Astrocyte of the spinal cord (primary cell): ENCODE measurements at regions not wholly inside any gene's neighbourhood (a gene's known extent, or its start where the extent isn't known, plus 50 kb on each side); places are given as distances from the start of the nearest gene placed in this dataset.

Experiments
- DNase-seq: peaks from one replicate; pipeline ENCODE4 v3.0.0; 2011; ENCODE audit warnings: low read depth, low spot score
- H3K4me3 ChIP-seq: 2 replicates; pipeline ENCODE4 v1.5.1; 2011; ENCODE audit warnings: low read depth, mild to moderate bottlenecking, low read length, moderate library complexity
- in situ Hi-C: cut with HindIII; loops from 2 replicates; pipeline ENCODE4 v1.10.0; 2017; ENCODE audit warnings: low sequenced_read_pairs
- TF ChIP-seq, protein P1 (sequence below): IDR thresholded peaks from 2 replicates; pipeline ENCODE4 v1.5.1; 2012; ENCODE audit warnings: low read depth, mild to moderate bottlenecking, low read length, inconsistent platforms

DNA sequence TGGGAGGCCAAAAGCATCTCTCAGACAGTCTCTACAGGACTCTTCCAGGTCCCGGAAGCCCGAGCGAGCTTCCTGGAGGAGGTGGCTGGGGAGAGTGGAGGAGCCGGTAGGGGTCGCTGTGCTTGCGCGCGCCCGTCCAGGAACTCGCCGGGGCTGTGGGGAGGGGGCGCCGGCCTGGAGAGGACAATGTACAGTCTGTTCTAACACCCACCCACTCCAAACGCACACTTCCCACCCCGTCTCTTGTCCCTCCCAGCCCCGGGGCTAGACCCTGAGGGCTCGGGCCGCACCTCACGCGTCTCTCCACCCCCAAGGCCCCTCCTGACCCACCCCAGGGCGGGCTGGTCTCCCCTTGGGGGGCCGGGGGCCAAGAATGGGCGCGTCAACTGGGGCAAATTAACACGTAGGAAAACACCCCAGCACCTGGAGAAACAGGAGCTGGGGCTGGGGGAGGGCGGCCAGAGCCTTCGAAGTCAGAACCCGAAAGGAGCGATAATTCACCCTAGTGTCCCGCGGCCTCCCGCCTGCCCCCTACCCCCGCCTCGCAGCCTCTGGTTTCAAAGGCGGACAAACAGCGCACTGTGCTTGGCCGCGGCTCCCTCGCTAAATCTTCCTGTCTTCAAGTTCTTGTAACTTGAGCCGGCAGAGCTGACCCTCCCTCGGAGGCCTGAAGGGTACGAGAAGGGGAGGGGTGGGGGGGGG, 103.2 kb upstream of the FOXP4 start:
- in situ Hi-C loops, result no loop called here
- TF ChIP-seq, protein P1, sequence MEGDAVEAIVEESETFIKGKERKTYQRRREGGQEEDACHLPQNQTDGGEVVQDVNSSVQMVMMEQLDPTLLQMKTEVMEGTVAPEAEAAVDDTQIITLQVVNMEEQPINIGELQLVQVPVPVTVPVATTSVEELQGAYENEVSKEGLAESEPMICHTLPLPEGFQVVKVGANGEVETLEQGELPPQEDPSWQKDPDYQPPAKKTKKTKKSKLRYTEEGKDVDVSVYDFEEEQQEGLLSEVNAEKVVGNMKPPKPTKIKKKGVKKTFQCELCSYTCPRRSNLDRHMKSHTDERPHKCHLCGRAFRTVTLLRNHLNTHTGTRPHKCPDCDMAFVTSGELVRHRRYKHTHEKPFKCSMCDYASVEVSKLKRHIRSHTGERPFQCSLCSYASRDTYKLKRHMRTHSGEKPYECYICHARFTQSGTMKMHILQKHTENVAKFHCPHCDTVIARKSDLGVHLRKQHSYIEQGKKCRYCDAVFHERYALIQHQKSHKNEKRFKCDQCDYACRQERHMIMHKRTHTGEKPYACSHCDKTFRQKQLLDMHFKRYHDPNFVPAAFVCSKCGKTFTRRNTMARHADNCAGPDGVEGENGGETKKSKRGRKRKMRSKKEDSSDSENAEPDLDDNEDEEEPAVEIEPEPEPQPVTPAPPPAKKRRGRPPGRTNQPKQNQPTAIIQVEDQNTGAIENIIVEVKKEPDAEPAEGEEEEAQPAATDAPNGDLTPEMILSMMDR, result peak; percentile 75
- peak; percentile 70 for DNase-seq
- no peak overlapping the region for H3K4me3 ChIP-seq

DNA sequence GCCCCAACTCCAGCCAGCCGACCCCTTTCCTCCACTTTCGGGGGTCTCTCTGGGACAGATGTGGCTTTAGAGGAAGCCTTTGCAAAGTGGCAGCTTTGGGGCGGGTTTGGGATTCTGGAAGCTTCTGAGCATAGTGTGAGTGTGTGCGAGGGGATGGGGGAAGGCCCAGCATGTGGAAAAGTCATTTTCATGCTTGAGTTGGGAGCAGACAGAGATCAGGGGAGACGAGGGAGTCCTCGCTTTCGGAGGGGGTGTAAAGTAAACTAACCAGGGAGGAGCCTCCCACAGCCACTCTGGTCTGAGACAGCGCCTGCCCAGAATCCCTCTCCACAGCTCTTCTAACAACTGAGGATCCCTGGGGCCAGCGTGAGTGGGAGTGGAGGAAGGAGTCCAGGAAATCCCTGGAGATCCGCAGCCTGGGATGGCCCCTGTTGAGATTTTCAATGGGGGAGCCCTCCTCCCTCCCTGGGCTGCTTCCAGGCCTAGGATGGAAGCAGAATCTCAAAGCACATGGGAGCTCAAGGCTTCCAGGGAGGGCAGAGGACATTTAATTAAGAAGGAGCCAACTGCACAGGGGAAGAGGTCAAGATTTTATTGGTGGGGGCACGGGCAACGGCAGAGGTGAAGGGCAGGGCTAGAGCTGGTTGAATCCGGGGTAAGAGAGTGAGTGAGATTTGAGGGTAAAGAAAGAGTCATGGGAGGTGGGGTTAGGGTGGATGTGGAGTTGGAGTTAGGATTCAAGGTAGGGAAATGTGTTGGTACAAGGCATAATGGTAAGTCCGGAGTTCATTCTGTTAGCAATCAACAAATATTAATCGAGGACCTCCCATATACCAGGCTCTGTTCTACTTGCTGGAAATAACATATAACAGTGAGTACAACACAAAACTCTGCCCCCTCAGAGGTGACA, 102.3 kb upstream of the FOXP4 start:
- TF ChIP-seq, protein P1, result no peak
- peak; percentile 29 for DNase-seq
- in situ Hi-C loops, result no loop called here
- no peak overlapping the region for H3K4me3 ChIP-seq

DNA sequence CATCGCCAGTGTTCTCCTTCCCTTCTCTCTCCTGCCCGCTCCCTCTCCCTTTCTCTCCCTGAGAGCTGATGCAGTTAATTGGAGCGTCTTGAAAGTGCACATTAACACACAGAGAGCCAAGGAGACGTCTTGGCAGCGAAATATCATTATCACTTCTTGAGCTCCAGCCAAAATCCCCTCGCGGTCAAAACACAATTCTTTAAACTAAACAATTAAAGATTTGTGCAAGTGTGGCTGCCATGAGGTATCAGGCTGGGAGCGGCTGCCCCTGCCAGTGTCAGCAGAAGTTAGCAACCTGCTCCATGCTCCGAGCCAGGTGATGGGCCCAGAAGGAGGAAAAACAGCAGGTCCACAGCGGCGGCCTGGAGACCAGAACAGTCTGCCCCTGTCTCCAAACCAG, 100.9 kb upstream of the FOXP4 start:
- TF ChIP-seq, protein P1, result no peak
- DNase-seq, result no peak
- in situ Hi-C loops, result no loop called here
- H3K4me3 ChIP-seq, result no peak overlapping the region

DNA sequence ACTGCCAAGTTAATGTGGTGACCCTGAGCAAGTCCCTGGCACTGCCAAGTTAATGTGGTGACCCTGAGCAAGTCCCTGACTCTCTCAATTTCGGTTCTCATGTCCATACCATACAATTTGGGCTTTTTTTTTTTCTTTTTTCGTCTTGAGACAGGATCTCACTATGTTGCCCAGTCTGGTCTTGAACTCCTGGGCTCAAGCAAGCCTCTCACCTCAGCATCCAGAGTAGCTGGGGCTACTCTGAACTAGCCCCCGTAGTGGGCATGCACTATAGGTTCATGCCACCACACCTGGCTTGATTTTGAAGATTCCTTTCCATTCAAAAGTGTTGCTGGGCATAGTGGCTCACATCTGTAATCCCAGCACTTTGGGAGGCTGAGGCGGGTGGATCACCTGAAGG, 100.0 kb upstream of the FOXP4 start:
- DNase-seq, result no peak
- in situ Hi-C loops, result no loop called here
- TF ChIP-seq, protein P1, result no peak
- no peak overlapping the region for H3K4me3 ChIP-seq

DNA sequence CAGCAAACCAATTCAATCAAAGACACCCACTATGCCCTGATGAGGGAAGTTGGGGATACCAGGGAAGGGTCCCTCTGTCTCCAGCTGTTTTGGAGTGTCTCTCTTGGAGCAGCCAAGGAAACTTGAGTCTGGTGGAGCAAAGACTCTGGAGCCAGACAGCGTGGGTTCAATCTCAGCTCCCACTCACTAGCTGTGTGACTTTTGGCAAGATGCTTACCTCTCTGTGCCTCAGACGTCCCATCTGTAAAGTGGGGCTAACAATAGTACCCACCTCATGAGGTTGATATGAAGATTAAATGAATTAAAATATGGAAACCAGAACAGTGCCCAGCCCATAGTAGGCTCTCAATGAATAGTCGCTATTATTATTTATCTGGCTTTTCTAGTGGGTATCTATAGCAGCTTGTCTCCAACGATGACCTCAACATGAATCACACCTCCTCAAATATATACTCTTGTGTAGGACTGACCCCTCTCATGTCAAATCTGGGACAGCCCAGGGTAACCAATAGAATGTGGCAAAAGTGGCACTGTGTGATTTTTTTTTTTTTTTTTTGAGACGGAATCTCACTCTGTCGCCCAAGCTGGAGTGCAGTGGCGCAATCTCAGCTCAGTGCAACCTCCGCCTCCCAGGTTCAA, 99.2 kb upstream of the FOXP4 start:
- H3K4me3 ChIP-seq, result no peak overlapping the region
- no peak for DNase-seq
- in situ Hi-C loops, result no loop called here

DNA sequence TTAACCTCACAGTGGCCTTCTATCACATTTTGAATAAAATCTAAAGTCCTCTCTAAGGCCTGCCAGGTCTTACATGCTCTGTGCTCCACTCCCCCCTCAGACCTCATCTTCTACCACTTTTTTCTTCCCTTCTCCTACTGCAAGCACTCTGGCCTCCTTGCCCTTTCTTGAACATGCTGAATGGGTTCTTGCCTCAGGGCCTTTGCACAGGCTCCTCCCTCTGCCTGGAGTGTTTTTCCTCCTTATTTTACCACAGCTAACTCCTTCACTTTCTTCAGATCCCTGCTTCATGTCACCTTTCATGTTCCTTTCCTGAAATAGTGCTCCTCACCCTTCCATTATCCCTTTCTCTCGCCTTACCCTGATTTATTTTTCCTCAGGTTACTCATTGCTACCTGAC, 97.9 kb upstream of the FOXP4 start:
- TF ChIP-seq, protein P1, result no peak
- in situ Hi-C loops, result no loop called here
- no peak for DNase-seq
- no peak overlapping the region for H3K4me3 ChIP-seq

More for the DNA sequence above, 99.2 kb upstream of the FOXP4 start:
- TF ChIP-seq, protein P1, result no peak
